GM19455 (cell line): ENCODE measurements at regions not wholly inside any gene's neighbourhood (a gene's known extent, or its start where the extent isn't known, plus 50 kb on each side); places are given as distances from the start of the nearest gene placed in this dataset.
"Not testable (repeated sequence)": the region's sequence is repeated elsewhere in the genome, so short reads cannot be mapped to it uniquely, and the experiment has no call there.

Source experiments
- ATAC-seq: cut with Tn5 transposase; IDR thresholded peaks from one replicate; pipeline ENCODE4 v1.9.1; 2021; ENCODE audit not compliant: unreplicated experiment

GRCh38 chr2:84158605-84159004 lies 300.5 kb downstream of the SUCLG1 start:
- ATAC-seq, result no peak

- ATAC-seq, result no peak
These were observed 306.6 kb downstream of the SUCLG1 start for GRCh38 chr2:84152462-84152861.

GRCh38 chr2:84144345-84144744 lies 314.7 kb downstream of the SUCLG1 start:
- no peak for ATAC-seq

GRCh38 chr2:84137034-84137433 lies 322.0 kb downstream of the SUCLG1 start:
- no peak for ATAC-seq

- ATAC-seq, result no peak
These were observed 326.7 kb downstream of the SUCLG1 start for GRCh38 chr2:84132370-84132769.

GRCh38 chr2:84131278-84131830 lies 327.7 kb downstream of the SUCLG1 start:
- ATAC-seq, result no peak

- no peak for ATAC-seq
These were observed 330.1 kb downstream of the SUCLG1 start for GRCh38 chr2:84129018-84129417.

GRCh38 chr2:84127812-84128211 lies 331.3 kb downstream of the SUCLG1 start:
- ATAC-seq, result not testable (repeated sequence)

- ATAC-seq, result no peak
These were observed 332.6 kb downstream of the SUCLG1 start for GRCh38 chr2:84126530-84126929.

GRCh38 chr2:84126084-84126483 lies 333.0 kb downstream of the SUCLG1 start:
- ATAC-seq, result no peak

- ATAC-seq, result no peak
These were observed 342.9 kb downstream of the SUCLG1 start for GRCh38 chr2:84116143-84116542.

GRCh38 chr2:84115173-84115857 lies 343.8 kb downstream of the SUCLG1 start:
- ATAC-seq, result no peak

- not testable (repeated sequence) for ATAC-seq
These were observed 355.1 kb downstream of the SUCLG1 start for GRCh38 chr2:84103816-84104527.

- ATAC-seq, result no peak
These were observed 356.8 kb downstream of the SUCLG1 start for GRCh38 chr2:84102274-84102673.

- ATAC-seq, result no peak
These were observed 370.4 kb downstream of the SUCLG1 start for GRCh38 chr2:84088656-84089055.

GRCh38 chr2:84085562-84085961 lies 373.5 kb downstream of the SUCLG1 start:
- no peak for ATAC-seq

GRCh38 chr2:84084856-84085255 lies 374.2 kb downstream of the SUCLG1 start:
- ATAC-seq, result no peak

- ATAC-seq, result no peak
These were observed 375.1 kb downstream of the SUCLG1 start for GRCh38 chr2:84083984-84084383.

- no peak for ATAC-seq
These were observed 380.6 kb downstream of the SUCLG1 start for GRCh38 chr2:84078471-84078870.

GRCh38 chr2:84077496-84077895 lies 381.6 kb downstream of the SUCLG1 start:
- ATAC-seq, result no peak

- ATAC-seq, result no peak
These were observed 388.0 kb downstream of the SUCLG1 start for GRCh38 chr2:84071050-84071449.

- no peak for ATAC-seq
These were observed 393.2 kb downstream of the SUCLG1 start for GRCh38 chr2:84065857-84066256.
